GM13977 (cell line): ENCODE measurements at regions not wholly inside any gene's neighbourhood (a gene's known extent, or its start where the extent isn't known, plus 50 kb on each side); places are given as distances from the start of the nearest gene placed in this dataset.
"Not testable (repeated sequence)": the region's sequence is repeated elsewhere in the genome, so short reads cannot be mapped to it uniquely, and the experiment has no call there.

Source experiments
- DNase-seq: peaks from one replicate; pipeline ENCODE4 v3.0.0; 2012; ENCODE audit warnings: low spot score
- CTCF ChIP-seq: IDR thresholded peaks from 2 replicates; pipeline ENCODE4 v1.5.1; 2012; ENCODE audit warnings: mild to moderate bottlenecking, control low read depth; ENCODE audit not compliant: insufficient read depth; ENCODE audit errors: extremely low read depth, missing control alignments
- in situ Hi-C: fragments of 300-500 bp; cut with MboI; formaldehyde crosslinking; loops from one replicate; pipeline ENCODE4 v1.12.0; 2022; ENCODE audit warnings: low sequenced_read_pairs, low pct_unique_long_range_greater_than_20kb, mixed read lengths, inconsistent platforms; ENCODE audit not compliant: unreplicated experiment

- TF ChIP-seq CTCF = no peak
- in situ Hi-C loops = no loop called here
- no peak for DNase-seq
Measured at GRCh38 chr6:23655525-23655924, 470.5 kb upstream of the NRSN1 start.

GRCh38 chr6:23656255-23657194, 469.5 kb upstream of the NRSN1 start:
- TF ChIP-seq CTCF = no peak

GRCh38 chr6:23659125-23659524, 466.9 kb upstream of the NRSN1 start:
- TF ChIP-seq CTCF = no peak
- no peak for DNase-seq
- in situ Hi-C loops = no loop called here

More at GRCh38 chr6:23656255-23657194, 469.5 kb upstream of the NRSN1 start:
- DNase-seq = no peak
- in situ Hi-C loops = no loop called here

GRCh38 chr6:23661549-23661948, 464.5 kb upstream of the NRSN1 start:
- in situ Hi-C loops = no loop called here
- TF ChIP-seq CTCF = no peak
- DNase-seq = no peak

- in situ Hi-C loops = no loop called here
- TF ChIP-seq CTCF = no peak
- no peak for DNase-seq
Measured at GRCh38 chr6:23663096-23663495, 462.9 kb upstream of the NRSN1 start.

- in situ Hi-C loops = no loop called here
- no peak for TF ChIP-seq CTCF
- DNase-seq = no peak
Measured at GRCh38 chr6:23663652-23664051, 462.4 kb upstream of the NRSN1 start.

- in situ Hi-C loops, DNase-seq: not testable (repeated sequence)
Measured at GRCh38 chr6:23665911-23666310, 460.1 kb upstream of the NRSN1 start.
